ENCODE measurements at regions not wholly inside any gene's neighbourhood (a gene's known extent, or its start where the extent isn't known, plus 50 kb on each side); places are given as distances from the start of the nearest gene placed in this dataset.
"Not testable (repeated sequence)": the region's sequence is repeated elsewhere in the genome, so short reads cannot be mapped to it uniquely, and the experiment has no call there.

DNA sequence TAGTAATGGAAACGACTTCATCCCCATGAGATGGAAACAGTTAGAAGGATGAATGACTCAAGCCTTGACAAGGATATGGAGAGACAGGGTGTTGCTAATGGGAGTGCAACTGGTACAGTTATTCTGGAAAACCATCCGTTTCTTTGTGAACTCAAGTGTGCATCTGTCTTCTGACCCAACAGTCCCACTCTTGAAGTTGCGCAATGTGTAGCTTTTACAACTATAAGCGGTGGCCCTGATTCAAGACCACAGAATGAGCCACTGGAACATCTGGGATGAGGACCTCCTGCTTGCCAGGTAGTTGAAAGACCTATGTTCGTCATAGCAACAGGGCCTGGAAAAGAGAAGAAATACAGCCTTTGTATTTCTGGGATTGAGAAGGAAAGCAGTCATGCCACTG, 115.8 kb upstream of the GMDS start:
- FAIRE-seq = no peak

DNA sequence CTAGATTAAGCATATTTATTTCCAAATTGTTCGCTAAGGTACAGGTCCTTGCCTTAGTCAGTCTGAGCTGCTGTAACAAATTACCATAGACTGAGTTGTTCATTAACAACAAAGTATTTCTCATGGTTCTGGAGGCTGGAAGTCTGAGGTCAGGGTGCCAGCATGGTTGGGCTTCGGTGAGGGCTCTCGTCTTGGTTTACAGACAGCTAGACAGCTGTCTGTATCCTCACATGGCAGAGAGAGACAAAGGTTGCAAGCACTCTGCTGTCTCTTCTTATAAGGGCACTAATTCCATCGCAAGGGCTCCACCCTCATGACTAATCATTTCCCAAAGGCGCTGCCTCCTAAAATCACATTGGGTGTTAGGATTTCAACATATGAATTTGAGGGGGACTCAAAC, 115.3 kb upstream of the GMDS start:
- FAIRE-seq = no peak

- no peak for FAIRE-seq
Observed at GRCh38 chr6:2360126-2360525, 114.7 kb upstream of the GMDS start.

DNA sequence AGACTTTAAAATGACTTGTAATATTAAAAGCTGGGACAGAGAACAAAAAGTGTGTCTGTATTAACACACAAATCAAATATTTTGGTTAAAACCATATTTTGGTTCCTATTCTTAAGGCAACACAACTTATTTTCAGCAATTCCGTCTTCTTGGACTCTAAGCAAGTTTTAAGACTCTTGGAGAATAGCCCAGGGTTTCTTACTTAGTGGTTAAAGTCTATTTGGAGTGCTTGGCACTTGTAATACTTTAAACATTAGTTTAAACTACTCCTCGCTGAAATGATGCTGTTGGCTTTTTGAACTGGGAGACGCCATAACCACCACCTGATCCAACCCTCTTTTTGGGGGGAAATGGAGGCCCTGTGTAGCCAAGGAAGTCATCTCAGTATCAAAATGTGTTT, 109.7 kb upstream of the GMDS start:
- no peak for FAIRE-seq

GRCh38 chr6:2354138-2354491, 108.7 kb upstream of the GMDS start:
- FAIRE-seq = no peak

- FAIRE-seq = peak; percentile 96
Observed at GRCh38 chr6:2353412-2354137, 108.2 kb upstream of the GMDS start.

GRCh38 chr6:2351807-2352431, 106.5 kb upstream of the GMDS start:
- no peak for FAIRE-seq

DNA sequence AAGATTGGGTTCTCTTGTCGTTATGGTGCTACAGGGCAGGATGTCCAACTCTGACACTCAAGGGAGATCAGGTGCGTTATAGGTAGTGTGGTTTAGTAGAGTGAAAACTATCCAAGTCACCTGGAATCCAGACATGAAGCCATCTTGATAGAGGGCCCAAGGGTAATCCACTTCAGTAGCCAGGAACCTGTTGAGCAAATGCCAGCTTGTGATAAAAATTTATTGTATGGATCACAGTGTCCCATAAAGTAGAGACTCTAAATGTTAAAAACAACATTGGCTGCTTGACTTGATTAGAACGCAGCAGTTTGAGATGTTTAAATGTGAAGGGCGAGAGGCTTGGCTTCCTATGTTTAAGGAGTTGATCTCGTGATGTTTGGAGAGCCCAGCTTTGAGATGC, 105.7 kb upstream of the GMDS start:
- FAIRE-seq = no peak

DNA sequence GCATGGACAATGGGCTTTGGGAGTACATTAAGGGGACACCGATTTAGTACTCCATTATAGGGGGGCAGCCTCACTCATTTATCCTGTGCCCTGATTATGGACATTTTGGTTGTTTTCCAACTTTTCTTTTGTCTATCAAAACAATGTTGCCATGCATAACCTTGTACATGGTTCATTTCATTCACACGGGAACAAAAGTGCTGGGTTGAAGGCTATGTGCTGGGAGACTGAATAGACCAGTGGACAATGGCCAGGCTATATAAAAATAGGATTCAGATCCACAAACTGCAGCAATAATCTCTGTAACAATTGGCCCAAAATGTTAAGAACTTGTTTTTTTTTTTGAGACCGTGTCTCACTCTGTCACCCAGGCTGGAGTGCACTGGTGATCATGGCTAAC, 100.7 kb upstream of the GMDS start:
- no peak for FAIRE-seq

DNA sequence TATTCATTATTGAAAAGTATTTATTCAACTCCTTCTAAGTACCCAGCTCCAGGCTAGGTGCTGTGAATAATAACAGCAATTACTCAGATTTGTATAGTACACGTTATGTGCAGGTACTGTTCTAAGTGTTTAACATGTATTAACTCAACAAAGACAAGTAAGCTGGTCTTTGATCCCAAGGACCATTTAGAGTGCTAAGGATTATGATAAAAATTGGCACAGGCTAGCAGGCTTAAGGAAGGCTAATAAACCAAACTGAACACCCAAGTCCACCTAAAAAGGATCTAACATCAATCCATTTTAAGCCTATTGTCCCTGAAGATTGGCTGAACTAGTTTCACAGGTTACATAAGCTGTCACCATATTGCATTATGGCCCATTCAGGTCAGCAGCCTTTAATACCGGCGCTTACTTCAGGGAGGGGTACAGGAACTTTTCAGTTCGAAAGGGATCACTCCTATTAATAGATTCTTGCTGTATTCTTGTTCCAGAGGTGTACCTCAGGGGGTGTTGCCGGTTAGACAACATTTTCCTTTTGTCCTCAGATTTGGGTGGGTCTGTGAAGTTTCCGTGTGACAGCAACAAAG, 99.0 kb upstream of the GMDS start:
- no peak for FAIRE-seq

GRCh38 chr6:2327591-2327990, 82.2 kb upstream of the GMDS start:
- peak; percentile 11 for FAIRE-seq

- FAIRE-seq = no peak
Observed at GRCh38 chr6:2324166-2324953, 79.0 kb upstream of the GMDS start.

- FAIRE-seq = not testable (repeated sequence)
Observed at GRCh38 chr6:2317498-2317897, 72.1 kb upstream of the GMDS start.

DNA sequence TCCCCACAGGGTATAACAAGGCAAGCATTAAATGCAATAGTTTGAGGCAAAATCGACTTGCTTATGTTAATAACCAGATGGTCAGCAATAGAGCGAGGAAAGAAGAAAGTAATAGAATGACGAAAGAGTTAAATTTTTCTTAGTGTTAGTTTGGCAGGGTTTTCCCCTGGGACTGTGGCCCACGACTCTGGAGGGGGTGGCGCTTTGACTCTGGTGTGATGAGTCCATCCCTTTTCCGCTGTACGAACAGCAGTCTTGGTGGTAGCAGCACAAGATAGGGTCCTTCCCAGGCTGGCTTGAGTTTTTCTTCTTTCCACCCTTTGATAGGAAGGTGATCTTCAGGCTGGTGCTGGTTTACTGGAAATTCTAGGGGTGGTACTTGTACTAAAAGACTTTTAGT, 69.2 kb upstream of the GMDS start:
- no peak for FAIRE-seq

- no peak for FAIRE-seq
Observed at GRCh38 chr6:2310042-2310441, 64.6 kb upstream of the GMDS start.

GRCh38 chr6:2309122-2309521, 63.7 kb upstream of the GMDS start:
- FAIRE-seq = no peak

DNA sequence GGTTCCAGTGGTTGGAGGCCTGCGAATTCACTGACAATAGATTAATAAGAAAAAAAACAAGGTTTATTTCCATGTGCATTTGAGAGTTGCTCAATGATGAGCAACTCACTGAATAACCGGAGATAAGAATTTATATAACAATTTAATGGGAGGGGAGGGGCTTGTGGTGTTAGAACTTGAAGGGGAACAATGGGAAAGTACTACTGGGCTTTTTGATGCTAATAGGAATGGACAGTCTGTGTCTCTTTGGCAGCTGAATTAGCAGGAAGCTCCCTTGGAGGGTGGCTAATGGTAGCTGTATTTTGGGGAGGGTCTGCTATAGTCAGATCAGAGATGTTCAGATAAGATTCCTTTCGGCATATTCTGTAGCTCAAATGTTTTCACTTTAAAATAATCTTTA, 62.4 kb upstream of the GMDS start:
- no peak for FAIRE-seq

- FAIRE-seq = no peak
Observed at GRCh38 chr6:2305951-2306350, 60.5 kb upstream of the GMDS start.

GRCh38 chr6:2302482-2302881, 57.1 kb upstream of the GMDS start:
- not testable (repeated sequence) for FAIRE-seq

GRCh38 chr6:2296781-2297180, 51.4 kb upstream of the GMDS start:
- FAIRE-seq = no peak
